H1 (cell line): ENCODE measurements at regions not wholly inside any gene's neighbourhood (a gene's known extent, or its start where the extent isn't known, plus 50 kb on each side); places are given as distances from the start of the nearest gene placed in this dataset.

ENCODE experiments used
- CTCF ChIA-PET: fragments of 300-600 bp; sonication (Branson Sonifier 250); formaldehyde crosslinking; loops from one replicate; lab custom pipeline; 2021; ENCODE audit not compliant: partially characterized antibody; lab: Charles Lee
- POLR2A ChIA-PET: fragments of 300-600 bp; sonication (Branson Sonifier 250); formaldehyde crosslinking; loops from one replicate; lab custom pipeline; 2021; ENCODE audit warnings: inconsistent platforms; ENCODE audit not compliant: partially characterized antibody; lab: Charles Lee
- DNase-seq, 2 experiments: peaks; one replicate each; pipeline versions ENCODE4 v3.0.0 to v3.0.0-alpha.2; 2010 to 2022; ENCODE audit warnings: low spot score in 2 of 2, low read depth in 1 of 2, mixed read lengths in 1 of 2
- FAIRE-seq: peaks from 2 replicates; lab custom pipeline; 2011; peaks lifted over from hg19 to GRCh38; lab: Jason Lieb, UNC
- H2AFZ ChIP-seq: 2 replicates; pipeline ENCODE4 v1.8.1; 2012; ENCODE audit warnings: low read length, inconsistent platforms
- H2AK5ac ChIP-seq: 2 replicates; pipeline ENCODE4 v1.6.1; 2013; ENCODE audit warnings: low read depth, low read length
- H2BK120ac ChIP-seq: replicated peaks from 2 replicates; pipeline ENCODE3; 2013; ENCODE audit warnings: low read depth, low read length, inconsistent platforms
- H2BK12ac ChIP-seq: 2 replicates; pipeline ENCODE4 v1.6.1; 2013; ENCODE audit warnings: low read depth, low read length
- H2BK15ac ChIP-seq: 2 replicates; pipeline ENCODE4 v1.6.1; 2013; ENCODE audit warnings: low read length
- H2BK20ac ChIP-seq: 2 replicates; pipeline ENCODE4 v1.6.1; 2013; ENCODE audit warnings: low read length
- H2BK5ac ChIP-seq: 2 replicates; pipeline ENCODE4 v1.6.1; 2013; ENCODE audit warnings: low read depth, low read length
- H3K14ac ChIP-seq: 2 replicates; pipeline ENCODE4 v1.6.1; 2013; ENCODE audit warnings: inconsistent platforms; ENCODE audit not compliant: insufficient read length
- H3K18ac ChIP-seq: 2 replicates; pipeline ENCODE4 v1.6.1; 2013; ENCODE audit warnings: low read length; ENCODE audit errors: extremely low read depth
- H3K23ac ChIP-seq: 2 replicates; pipeline ENCODE4 v1.6.1; 2013; ENCODE audit warnings: inconsistent platforms; ENCODE audit not compliant: insufficient read length
- H3K23me2 ChIP-seq: 2 replicates; pipeline ENCODE4 v1.6.1; 2013; ENCODE audit warnings: low read depth, low read length
- H3K27ac ChIP-seq: 2 replicates; pipeline ENCODE4 v1.6.1; 2011; ENCODE audit warnings: low read depth, low read length, inconsistent platforms
- H3K27me3 ChIP-seq, 4 experiments: replicated peaks in 1 of 4; 1 replicate in 1 of 4; 2 replicates in 3 of 4; pipeline versions ENCODE4 v1.6.1 to v1.8.1; 2011 to 2013; ENCODE audit warnings: low read length in 3 of 4, mild to moderate bottlenecking in 3 of 4, inconsistent platforms in 2 of 4, mixed read lengths in 2 of 4, moderate library complexity in 1 of 4; ENCODE audit not compliant: control insufficient read depth in 3 of 4, insufficient read depth in 3 of 4; ENCODE audit errors: extremely low read depth in 1 of 4
- H3K36me3 ChIP-seq, 4 experiments: 2 replicates each; pipeline versions ENCODE4 v1.6.1 to v1.8.1; 2011 to 2013; ENCODE audit warnings: mild to moderate bottlenecking in 4 of 4, low read length in 3 of 4, moderate library complexity in 2 of 4, control low read depth in 1 of 4, inconsistent platforms in 1 of 4; ENCODE audit not compliant: insufficient read depth in 4 of 4, control insufficient read depth in 2 of 4
- H3K4ac ChIP-seq: replicated peaks from 2 replicates; pipeline ENCODE3; 2013; ENCODE audit warnings: low read length, low read depth, mixed read lengths, inconsistent platforms; ENCODE audit not compliant: insufficient read length
- H3K4me1 ChIP-seq, 4 experiments: replicated peaks in 1 of 4; 1 replicate in 1 of 4; 2 replicates in 3 of 4; pipeline versions ENCODE4 v1.6.1 to v1.8.1; 2011 to 2013; ENCODE audit warnings: low read length in 3 of 4, inconsistent platforms in 2 of 4, mixed read lengths in 1 of 4; ENCODE audit not compliant: insufficient read depth in 4 of 4, control insufficient read depth in 3 of 4
- H3K4me2 ChIP-seq, 2 experiments: 2 replicates each; pipeline versions ENCODE4 v1.6.1 to v1.8.1; 2011 to 2013; ENCODE audit warnings: low read depth in 2 of 2, low read length in 2 of 2, control low read depth in 1 of 2, inconsistent platforms in 1 of 2, mild to moderate bottlenecking in 1 of 2; ENCODE audit not compliant: insufficient read depth in 1 of 2
- H3K4me3 ChIP-seq, 4 experiments: fragments of 200-600, 300-600 bp in 1 of 4; sonication (generic), shearing (Covaris generic), sonication (Bioruptor Twin) in 1 of 4; 2 replicates each; pipeline versions ENCODE4 v1.5.1 to v1.8.1; 2011 to 2016; ENCODE audit warnings: low read length in 4 of 4, low read depth in 3 of 4, control low read depth in 2 of 4, inconsistent platforms in 2 of 4, mild to moderate bottlenecking in 2 of 4, mixed read lengths in 1 of 4, moderate library complexity in 1 of 4; ENCODE audit not compliant: insufficient read depth in 2 of 4; ENCODE audit errors: extremely low read depth in 1 of 4
- H3K56ac ChIP-seq: replicated peaks from 2 replicates; pipeline ENCODE3; 2013; ENCODE audit warnings: low read depth, mild to moderate bottlenecking, mixed read lengths, low read length, inconsistent platforms; ENCODE audit not compliant: insufficient read length
- H3K79me1 ChIP-seq: 2 replicates; pipeline ENCODE4 v1.6.1; 2013; ENCODE audit warnings: low read depth, low read length, control low read depth
- H3K79me2 ChIP-seq, 2 experiments: 2 replicates each; pipeline versions ENCODE4 v1.6.1 to v1.8.1; 2012 to 2013; ENCODE audit warnings: low read length in 2 of 2, mild to moderate bottlenecking in 2 of 2, inconsistent platforms in 1 of 2; ENCODE audit not compliant: insufficient read depth in 2 of 2, control insufficient read depth in 1 of 2
- H3K9ac ChIP-seq, 4 experiments: replicated peaks in 1 of 4; 1 replicate in 1 of 4; 2 replicates in 3 of 4; pipeline versions ENCODE4 v1.6.1 to v1.8.1; 2011 to 2013; ENCODE audit warnings: low read depth in 3 of 4, low read length in 3 of 4, control low read depth in 2 of 4, mild to moderate bottlenecking in 2 of 4, moderate library complexity in 2 of 4, inconsistent platforms in 1 of 4; ENCODE audit errors: extremely low read depth in 1 of 4
- H3K9me3 ChIP-seq, 2 experiments: 2 replicates each; pipeline versions ENCODE4 v1.6.1 to v1.8.1; 2012 to 2013; ENCODE audit warnings: mild to moderate bottlenecking in 2 of 2, moderate library complexity in 2 of 2, control low read depth in 1 of 2, inconsistent platforms in 1 of 2, low read depth in 1 of 2, low read length in 1 of 2, mixed read lengths in 1 of 2; ENCODE audit not compliant: insufficient read depth in 2 of 2
- H4K20me1 ChIP-seq, 2 experiments: replicated peaks in 1 of 2; 2 replicates each; pipeline versions ENCODE3 to v1.8.1; 2011 to 2013; ENCODE audit warnings: inconsistent platforms in 2 of 2, low read length in 2 of 2, mild to moderate bottlenecking in 1 of 2; ENCODE audit not compliant: insufficient read depth in 2 of 2, control insufficient read depth in 1 of 2
- H4K5ac ChIP-seq: 2 replicates; pipeline ENCODE4 v1.6.1; 2013; ENCODE audit warnings: low read length, low read depth, mixed read lengths, inconsistent platforms; ENCODE audit not compliant: insufficient read length
- H4K8ac ChIP-seq: 2 replicates; pipeline ENCODE4 v1.8.0; 2013; ENCODE audit warnings: mild to moderate bottlenecking, moderate library complexity, low read length, inconsistent platforms; ENCODE audit not compliant: insufficient read depth; ENCODE audit errors: extremely low read depth
- H4K91ac ChIP-seq: replicated peaks from 2 replicates; pipeline ENCODE3; 2013; ENCODE audit warnings: low read length, mixed read lengths, inconsistent platforms; ENCODE audit not compliant: insufficient read length
- BACH1 ChIP-seq: IDR thresholded peaks from 2 replicates; pipeline ENCODE4 v1.6.1; 2012; ENCODE audit warnings: low read length, improper control_type of control experiment
- CBX8 ChIP-seq: fragments of 300-800, 300-1000 bp; sonication (generic); IDR thresholded peaks from 2 replicates; pipeline ENCODE4 v1.7.1; 2016; ENCODE audit warnings: low read depth, low read length, borderline replicate concordance
- CHD2 ChIP-seq: IDR thresholded peaks from 2 replicates; pipeline ENCODE4 v1.6.1; 2012; ENCODE audit warnings: low read length, improper control_type of control experiment
- CREB1 ChIP-seq: IDR thresholded peaks from 2 replicates; pipeline ENCODE4 v1.6.1; 2012; ENCODE audit warnings: inconsistent platforms
- EP300 ChIP-seq, 2 experiments: IDR thresholded peaks; 1 replicate in 1 of 2; 2 replicates in 1 of 2; pipeline ENCODE4 v1.6.1; 2011 to 2012; ENCODE audit warnings: low read depth in 2 of 2, low read length in 2 of 2, mild to moderate bottlenecking in 2 of 2, borderline replicate concordance in 1 of 2, inconsistent platforms in 1 of 2, moderate library complexity in 1 of 2
- EZH2 ChIP-seq: fragments of 200-600 bp; sonication (generic); IDR thresholded peaks from 2 replicates; pipeline ENCODE4 v1.7.1; 2012; ENCODE audit warnings: low read depth, mild to moderate bottlenecking, moderate library complexity, low read length, inconsistent platforms; ENCODE audit not compliant: severe bottlenecking
- GTF2F1 ChIP-seq: IDR thresholded peaks from 2 replicates; pipeline ENCODE4 v1.6.1; 2012; ENCODE audit warnings: low read depth, low read length, improper control_type of control experiment, borderline replicate concordance
- KDM1A ChIP-seq: fragments of 200-600, 300-600 bp; sonication (generic); IDR thresholded peaks from 2 replicates; pipeline ENCODE4 v1.7.1; 2016; ENCODE audit warnings: mild to moderate bottlenecking, low read length, borderline replicate concordance
- KDM5A ChIP-seq: fragments of 200-600 bp; IDR thresholded peaks from 2 replicates; pipeline ENCODE4 v1.7.1; 2012; ENCODE audit warnings: mild to moderate bottlenecking, low read length, inconsistent platforms, mixed read lengths
- PHF8 ChIP-seq: fragments of 200-600 bp; sonication (generic); conservative IDR thresholded peaks from 2 replicates; pipeline ENCODE4 v1.7.1; 2012; ENCODE audit warnings: low read depth, mild to moderate bottlenecking, inconsistent platforms, low read length, moderate library complexity
- RFX5 ChIP-seq: IDR thresholded peaks from 2 replicates; pipeline ENCODE4 v1.6.1; 2011; ENCODE audit warnings: low read depth, low read length, improper control_type of control experiment, borderline replicate concordance
- RNF2 ChIP-seq: fragments of 200-900, 300-1000 bp; sonication (generic); IDR thresholded peaks from 2 replicates; pipeline ENCODE4 v1.7.1; 2016; ENCODE audit warnings: borderline replicate concordance, low read depth, mild to moderate bottlenecking, antibody characterized with exemption, low read length; ENCODE audit not compliant: poor library complexity, severe bottlenecking; ENCODE audit errors: missing control alignments
- SIRT6 ChIP-seq: IDR thresholded peaks from one replicate; pipeline ENCODE4 v1.7.1; 2012; ENCODE audit warnings: low read length, inconsistent platforms
- TAF7 ChIP-seq: optimal IDR thresholded peaks from 2 replicates; pipeline ENCODE3; 2011; ENCODE audit warnings: low read depth, mild to moderate bottlenecking, inconsistent platforms, low read length, moderate library complexity, borderline replicate concordance
- ZNF274 ChIP-seq: IDR thresholded peaks from 2 replicates; pipeline ENCODE4 v1.7.0; 2012; ENCODE audit warnings: low read length, borderline replicate concordance; ENCODE audit errors: extremely low read depth
- WGBS, 2 experiments: shearing (Covaris generic) in 1 of 2; methylation state at CpG; one replicate each; pipeline versions ENCODE4 v1.1.6 to v1.1.7; 2013 to 2015; ENCODE audit warnings: low lambda C conversion rate in 2 of 2, mixed read lengths in 2 of 2, inconsistent platforms in 1 of 2, low coverage in 1 of 2, missing lambda C conversion rate in 1 of 2; ENCODE audit not compliant: insufficient replicate concordance in 2 of 2, insufficient coverage in 1 of 2, insufficient read length in 1 of 2; ENCODE audit errors: extremely low coverage in 1 of 2, missing lambda C conversion rate in 1 of 2; 5-methylcytosine and 5-hydroxymethylcytosine counted together

- Histone ChIP-seq H3K27ac (no peak overlapping the region), H3K9me3 (no peaks in the 10 kb centered on the region), H2BK120ac (no peak overlapping the region), H3K18ac (no peak overlapping the region), H4K91ac (no peak overlapping the region), H3K36me3 (no peaks in the 10 kb centered on the region), H4K20me1 (no peaks in the 10 kb centered on the region), H3K4me2 (no peak overlapping the region), H2BK5ac (no peak overlapping the region), H2AK5ac (no peak overlapping the region), H3K23me2 (no peaks in the 10 kb centered on the region), H3K27me3 (no peaks in the 10 kb centered on the region), H3K9ac (no peak overlapping the region), H2BK12ac (no peak overlapping the region), H3K56ac (no peak overlapping the region), H3K23ac (no peak overlapping the region), H4K8ac (no peak overlapping the region), H3K4ac (no peak overlapping the region), H3K4me1 (no peaks in the 10 kb centered on the region), H3K79me2 (no peaks in the 10 kb centered on the region), H2AFZ (no peak overlapping the region), H3K4me3 (no peak overlapping the region), H3K14ac (no peak overlapping the region), H3K79me1 (no peaks in the 10 kb centered on the region), H2BK20ac (no peak overlapping the region), H4K5ac (no peak overlapping the region), H2BK15ac (no peak overlapping the region)
- ChIA-PET POLR2A (no interaction called here), CTCF (no interaction called here)
- DNase-seq: no peak
- 93% methylated on average over 2 of the region's 3 CpGs; no CpG with 5 or more reads in 1 of the 2 experiments for WGBS, 2 experiments
- FAIRE-seq: no peak
- no peak for TF ChIP-seq GTF2F1
- no peak for TF ChIP-seq ZNF274
- TF ChIP-seq EP300 (IDR thresholded peaks at IDR 0.05; ENCODE audit: borderline replicate concordance in 1 of 2, low read depth in 2 of 2, low read length in 2 of 2): no peak
- no peak for TF ChIP-seq KDM1A
- no peak for TF ChIP-seq CHD2
- no peak for TF ChIP-seq TAF7
- no peak for TF ChIP-seq PHF8
- TF ChIP-seq RNF2: no peak
- TF ChIP-seq SIRT6: no peak
- TF ChIP-seq CREB1: no peak
- no peak for TF ChIP-seq RFX5
- TF ChIP-seq CBX8: no peak
- no peak for TF ChIP-seq KDM5A
- no peak for TF ChIP-seq EZH2
- no peak for TF ChIP-seq BACH1
Observed at GRCh38 chrX:131915488-131915887, 107.6 kb upstream of the STK26 start.
